SK-N-SH treated with all-trans-retinoic acid at 6 μM for 48 hours (cell line): ENCODE measurements at regions not wholly inside any gene's neighbourhood (a gene's known extent, or its start where the extent isn't known, plus 50 kb on each side); places are given as distances from the start of the nearest gene placed in this dataset.

Experiments used
- GLIS3 ChIP-seq: fragments of 250-450 bp; sonication (Bioruptor Pico); IDR thresholded peaks from 2 replicates; pipeline ENCODE4 v1.5.0; 2020; ENCODE audit warnings: mild to moderate bottlenecking, moderate library complexity
- RARB ChIP-seq: fragments of 250-450 bp; sonication (Bioruptor Pico); IDR thresholded peaks from 2 replicates; pipeline ENCODE4 v1.8.0; 2021; ENCODE audit warnings: mild to moderate bottlenecking, moderate library complexity
- TCF4 ChIP-seq: fragments of 250-450 bp; sonication (Bioruptor Pico); IDR thresholded peaks from 2 replicates; pipeline ENCODE4 v1.8.0; 2021; ENCODE audit warnings: mild to moderate bottlenecking, moderate library complexity, borderline replicate concordance
- ZC3H10 ChIP-seq: fragments of 250-450 bp; sonication (Bioruptor Pico); IDR thresholded peaks from 2 replicates; pipeline ENCODE4 v1.5.1; 2021; ENCODE audit warnings: mild to moderate bottlenecking, moderate library complexity
- ZFP30 ChIP-seq: fragments of 450-650 bp; formaldehyde crosslinking; IDR thresholded peaks from 2 replicates; pipeline ENCODE4 v1.5.0; 2022; ENCODE audit warnings: mild to moderate bottlenecking, moderate library complexity
- ZNF565 ChIP-seq: fragments of 450-650 bp; formaldehyde crosslinking; conservative IDR thresholded peaks from 2 replicates; pipeline ENCODE4 v1.5.0; 2020; ENCODE audit warnings: low read depth, mild to moderate bottlenecking, moderate library complexity
- ZNF70 ChIP-seq: fragments of 450-650 bp; formaldehyde crosslinking; IDR thresholded peaks from 2 replicates; pipeline ENCODE4 v1.5.0; 2020; ENCODE audit warnings: mild to moderate bottlenecking, moderate library complexity
- ZNF8 ChIP-seq: fragments of 450-650 bp; formaldehyde crosslinking; IDR thresholded peaks from 2 replicates; pipeline ENCODE4 v1.5.0; 2020; ENCODE audit warnings: mild to moderate bottlenecking, moderate library complexity
- TF ChIP-seq, protein P1 (sequence below): fragments of 250-450 bp; sonication (Bioruptor Pico); IDR thresholded peaks from 2 replicates; pipeline ENCODE4 v1.5.0; 2020; ENCODE audit warnings: mild to moderate bottlenecking, moderate library complexity
- TF ChIP-seq, protein P2 (sequence below): fragments of 250-450 bp; sonication (Bioruptor Pico); IDR thresholded peaks from 2 replicates; pipeline ENCODE4 v1.5.1; 2020; ENCODE audit warnings: low read depth, mild to moderate bottlenecking, moderate library complexity
- TF ChIP-seq, protein P3 (sequence below): fragments of 250-450 bp; sonication (Bioruptor Pico); IDR thresholded peaks from 2 replicates; pipeline ENCODE4 v1.8.0; 2020; ENCODE audit warnings: mild to moderate bottlenecking, moderate library complexity, borderline replicate concordance
- TF ChIP-seq, protein P4 (sequence below): fragments of 250-450 bp; sonication (Bioruptor Pico); IDR thresholded peaks from 2 replicates; pipeline ENCODE4 v1.8.0; 2021; ENCODE audit warnings: low read depth, mild to moderate bottlenecking, moderate library complexity, borderline replicate concordance

DNA sequence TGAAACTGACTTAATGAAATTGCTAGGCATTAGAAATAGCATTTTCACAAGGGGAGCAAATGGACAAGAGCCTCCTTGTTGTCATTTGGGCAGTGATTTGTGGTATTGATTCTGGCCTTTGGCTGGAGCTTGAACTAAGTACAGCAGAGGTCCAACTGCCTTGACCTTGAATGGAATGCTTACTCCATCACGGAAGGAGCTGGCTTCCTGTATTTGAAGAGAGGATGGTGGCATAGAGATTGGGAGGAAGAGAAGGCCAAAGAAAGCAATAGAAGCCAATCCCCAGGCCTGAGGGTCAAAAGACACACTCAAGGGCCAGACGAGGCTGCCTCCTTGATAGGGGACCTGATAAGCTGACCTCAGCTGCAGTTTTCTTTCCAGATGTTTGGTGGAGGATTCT is 126.6 kb upstream of the MPPED2 start:
- no peak for TF ChIP-seq ZC3H10 (CRISPR knock-in tag)
- TF ChIP-seq, protein P1, sequence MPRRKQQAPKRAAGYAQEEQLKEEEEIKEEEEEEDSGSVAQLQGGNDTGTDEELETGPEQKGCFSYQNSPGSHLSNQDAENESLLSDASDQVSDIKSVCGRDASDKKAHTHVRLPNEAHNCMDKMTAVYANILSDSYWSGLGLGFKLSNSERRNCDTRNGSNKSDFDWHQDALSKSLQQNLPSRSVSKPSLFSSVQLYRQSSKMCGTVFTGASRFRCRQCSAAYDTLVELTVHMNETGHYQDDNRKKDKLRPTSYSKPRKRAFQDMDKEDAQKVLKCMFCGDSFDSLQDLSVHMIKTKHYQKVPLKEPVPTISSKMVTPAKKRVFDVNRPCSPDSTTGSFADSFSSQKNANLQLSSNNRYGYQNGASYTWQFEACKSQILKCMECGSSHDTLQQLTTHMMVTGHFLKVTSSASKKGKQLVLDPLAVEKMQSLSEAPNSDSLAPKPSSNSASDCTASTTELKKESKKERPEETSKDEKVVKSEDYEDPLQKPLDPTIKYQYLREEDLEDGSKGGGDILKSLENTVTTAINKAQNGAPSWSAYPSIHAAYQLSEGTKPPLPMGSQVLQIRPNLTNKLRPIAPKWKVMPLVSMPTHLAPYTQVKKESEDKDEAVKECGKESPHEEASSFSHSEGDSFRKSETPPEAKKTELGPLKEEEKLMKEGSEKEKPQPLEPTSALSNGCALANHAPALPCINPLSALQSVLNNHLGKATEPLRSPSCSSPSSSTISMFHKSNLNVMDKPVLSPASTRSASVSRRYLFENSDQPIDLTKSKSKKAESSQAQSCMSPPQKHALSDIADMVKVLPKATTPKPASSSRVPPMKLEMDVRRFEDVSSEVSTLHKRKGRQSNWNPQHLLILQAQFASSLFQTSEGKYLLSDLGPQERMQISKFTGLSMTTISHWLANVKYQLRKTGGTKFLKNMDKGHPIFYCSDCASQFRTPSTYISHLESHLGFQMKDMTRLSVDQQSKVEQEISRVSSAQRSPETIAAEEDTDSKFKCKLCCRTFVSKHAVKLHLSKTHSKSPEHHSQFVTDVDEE (CRISPR knock-in tag), result no peak
- TF ChIP-seq, protein P2, sequence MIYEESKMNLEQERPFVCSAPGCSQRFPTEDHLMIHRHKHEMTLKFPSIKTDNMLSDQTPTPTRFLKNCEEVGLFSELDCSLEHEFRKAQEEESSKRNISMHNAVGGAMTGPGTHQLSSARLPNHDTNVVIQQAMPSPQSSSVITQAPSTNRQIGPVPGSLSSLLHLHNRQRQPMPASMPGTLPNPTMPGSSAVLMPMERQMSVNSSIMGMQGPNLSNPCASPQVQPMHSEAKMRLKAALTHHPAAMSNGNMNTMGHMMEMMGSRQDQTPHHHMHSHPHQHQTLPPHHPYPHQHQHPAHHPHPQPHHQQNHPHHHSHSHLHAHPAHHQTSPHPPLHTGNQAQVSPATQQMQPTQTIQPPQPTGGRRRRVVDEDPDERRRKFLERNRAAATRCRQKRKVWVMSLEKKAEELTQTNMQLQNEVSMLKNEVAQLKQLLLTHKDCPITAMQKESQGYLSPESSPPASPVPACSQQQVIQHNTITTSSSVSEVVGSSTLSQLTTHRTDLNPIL (CRISPR knock-in tag), result no peak
- no peak for TF ChIP-seq ZNF70
- TF ChIP-seq, protein P3, sequence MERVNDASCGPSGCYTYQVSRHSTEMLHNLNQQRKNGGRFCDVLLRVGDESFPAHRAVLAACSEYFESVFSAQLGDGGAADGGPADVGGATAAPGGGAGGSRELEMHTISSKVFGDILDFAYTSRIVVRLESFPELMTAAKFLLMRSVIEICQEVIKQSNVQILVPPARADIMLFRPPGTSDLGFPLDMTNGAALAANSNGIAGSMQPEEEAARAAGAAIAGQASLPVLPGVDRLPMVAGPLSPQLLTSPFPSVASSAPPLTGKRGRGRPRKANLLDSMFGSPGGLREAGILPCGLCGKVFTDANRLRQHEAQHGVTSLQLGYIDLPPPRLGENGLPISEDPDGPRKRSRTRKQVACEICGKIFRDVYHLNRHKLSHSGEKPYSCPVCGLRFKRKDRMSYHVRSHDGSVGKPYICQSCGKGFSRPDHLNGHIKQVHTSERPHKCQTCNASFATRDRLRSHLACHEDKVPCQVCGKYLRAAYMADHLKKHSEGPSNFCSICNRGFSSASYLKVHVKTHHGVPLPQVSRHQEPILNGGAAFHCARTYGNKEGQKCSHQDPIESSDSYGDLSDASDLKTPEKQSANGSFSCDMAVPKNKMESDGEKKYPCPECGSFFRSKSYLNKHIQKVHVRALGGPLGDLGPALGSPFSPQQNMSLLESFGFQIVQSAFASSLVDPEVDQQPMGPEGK (CRISPR knock-in tag), result no peak
- TF ChIP-seq ZNF565 (CRISPR knock-in tag), result no peak
- no peak for TF ChIP-seq GLIS3
- no peak for TF ChIP-seq ZFP30 (CRISPR knock-in tag)
- TF ChIP-seq TCF4 (CRISPR knock-in tag), result no peak
- TF ChIP-seq ZNF8, result no peak
- TF ChIP-seq, protein P4, sequence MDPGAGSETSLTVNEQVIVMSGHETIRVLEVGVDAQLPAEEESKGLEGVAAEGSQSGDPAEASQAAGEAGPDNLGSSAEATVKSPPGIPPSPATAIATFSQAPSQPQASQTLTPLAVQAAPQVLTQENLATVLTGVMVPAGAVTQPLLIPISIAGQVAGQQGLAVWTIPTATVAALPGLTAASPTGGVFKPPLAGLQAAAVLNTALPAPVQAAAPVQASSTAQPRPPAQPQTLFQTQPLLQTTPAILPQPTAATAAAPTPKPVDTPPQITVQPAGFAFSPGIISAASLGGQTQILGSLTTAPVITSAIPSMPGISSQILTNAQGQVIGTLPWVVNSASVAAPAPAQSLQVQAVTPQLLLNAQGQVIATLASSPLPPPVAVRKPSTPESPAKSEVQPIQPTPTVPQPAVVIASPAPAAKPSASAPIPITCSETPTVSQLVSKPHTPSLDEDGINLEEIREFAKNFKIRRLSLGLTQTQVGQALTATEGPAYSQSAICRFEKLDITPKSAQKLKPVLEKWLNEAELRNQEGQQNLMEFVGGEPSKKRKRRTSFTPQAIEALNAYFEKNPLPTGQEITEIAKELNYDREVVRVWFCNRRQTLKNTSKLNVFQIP (CRISPR knock-in tag), result no peak
- TF ChIP-seq RARB (CRISPR knock-in tag), result no peak
